Subcutaneous abdominal adipose tissue (tissue), 5 donors: ENCODE measurements at regions not wholly inside any gene's neighbourhood (a gene's known extent, or its start where the extent isn't known, plus 50 kb on each side); places are given as distances from the start of the nearest gene placed in this dataset.

ENCODE experiments used
- H3K27ac ChIP-seq: one replicate; pipeline ENCODE4 v1.7.0; 2013; ENCODE audit warnings: low read depth, mild to moderate bottlenecking, inconsistent platforms, low read length, moderate library complexity
- H3K27me3 ChIP-seq, 5 donors: one replicate each; pipeline ENCODE4 v1.7.0; 2013; ENCODE audit warnings: low read length in 5 of 5, inconsistent platforms in 1 of 5; ENCODE audit not compliant: control insufficient read depth in 5 of 5, insufficient read depth in 4 of 5
- H3K36me3 ChIP-seq, 5 donors: one replicate each; pipeline ENCODE4 v1.7.0; 2013; ENCODE audit warnings: low read length in 5 of 5; ENCODE audit not compliant: control insufficient read depth in 5 of 5, insufficient read depth in 5 of 5
- H3K4me1 ChIP-seq, 5 donors: one replicate each; pipeline ENCODE4 v1.7.0; 2013; ENCODE audit warnings: low read length in 5 of 5, mild to moderate bottlenecking in 3 of 5, moderate library complexity in 1 of 5; ENCODE audit not compliant: control insufficient read depth in 5 of 5, insufficient read depth in 5 of 5
- H3K4me3 ChIP-seq, 5 donors: one replicate each; pipeline ENCODE4 v1.7.0; 2013; ENCODE audit warnings: low read length in 5 of 5, low read depth in 1 of 5
- H3K9ac ChIP-seq, 5 donors: one replicate each; pipeline ENCODE4 v1.7.0; 2013; ENCODE audit warnings: low read length in 5 of 5, mild to moderate bottlenecking in 4 of 5, moderate library complexity in 3 of 5
- H3K9me3 ChIP-seq, 5 donors: one replicate each; pipeline ENCODE4 v1.7.0; 2013; ENCODE audit warnings: low read length in 5 of 5; ENCODE audit not compliant: control insufficient read depth in 5 of 5
- donor health status: healthy.
- donor health status: healthy.
- donor health status: healthy.
- donor health status: healthy.
- donor health status: healthy.

GRCh38 chrX:69369999-69370398 is 134.1 kb upstream of the NALF2 start:
- Histone ChIP-seq H3K27ac (no peak overlapping the region), H3K36me3 (no peaks in the 10 kb centered on the region), H3K27me3 (peaks cover 0 to 13% (median 8%) of the 10 kb centered on the region in 5 donors), H3K4me3 (no peak overlapping the region), H3K9me3 (peaks cover 0 to 7% (median 0%) of the 10 kb centered on the region in 5 donors), H3K9ac (no peak overlapping the region), H3K4me1 (peaks cover 0 to 14% (median 7%) of the 10 kb centered on the region in 5 donors)

GRCh38 chrX:69366183-69366582 is 137.9 kb upstream of the NALF2 start:
- H3K4me1 ChIP-seq = peaks cover 5 to 28% (median 21%) of the 10 kb centered on the region in 5 donors
- no peak overlapping the region for H3K9ac ChIP-seq
- H3K27ac ChIP-seq = no peak overlapping the region
- peaks cover 0 to 12% (median 10%) of the 10 kb centered on the region in 5 donors for H3K27me3 ChIP-seq
- H3K36me3 ChIP-seq = no peaks in the 10 kb centered on the region
- peaks cover 0 to 2% (median 0%) of the 10 kb centered on the region in 5 donors for H3K9me3 ChIP-seq
- H3K4me3 ChIP-seq = no peak overlapping the region

- Histone ChIP-seq H3K4me1 (peaks cover 5 to 28% (median 22%) of the 10 kb centered on the region in 5 donors), H3K9me3 (peaks cover 0 to 2% (median 0%) of the 10 kb centered on the region in 5 donors), H3K36me3 (no peaks in the 10 kb centered on the region), H3K27ac (no peak overlapping the region), H3K4me3 (no peak overlapping the region), H3K9ac (no peak overlapping the region), H3K27me3 (peaks cover 0 to 12% (median 8%) of the 10 kb centered on the region in 5 donors)
These were observed 138.4 kb upstream of the NALF2 start for GRCh38 chrX:69365755-69366154.

GRCh38 chrX:69365349-69365748 is 138.8 kb upstream of the NALF2 start:
- Histone ChIP-seq H3K27me3 (peaks cover 0 to 14% (median 8%) of the 10 kb centered on the region in 5 donors), H3K9ac (no peak overlapping the region), H3K4me3 (no peak overlapping the region), H3K4me1 (peaks cover 5 to 32% (median 27%) of the 10 kb centered on the region in 5 donors), H3K9me3 (peaks cover 0 to 2% (median 0%) of the 10 kb centered on the region in 5 donors), H3K27ac (no peak overlapping the region), H3K36me3 (no peaks in the 10 kb centered on the region)

GRCh38 chrX:69362856-69363255 is 141.3 kb upstream of the NALF2 start:
- H3K36me3 ChIP-seq = no peaks in the 10 kb centered on the region
- H3K4me1 ChIP-seq = peaks cover 5 to 44% (median 28%) of the 10 kb centered on the region in 5 donors
- no peak overlapping the region for H3K4me3 ChIP-seq
- H3K27me3 ChIP-seq = peaks cover 0 to 15% (median 5%) of the 10 kb centered on the region in 5 donors
- peak overlapping the region; percentile 81 for H3K27ac ChIP-seq
- no peak overlapping the region for H3K9ac ChIP-seq
- peaks cover 0 to 2% (median 0%) of the 10 kb centered on the region in 5 donors for H3K9me3 ChIP-seq

GRCh38 chrX:69362354-69362753 is 141.8 kb upstream of the NALF2 start:
- H3K4me3 ChIP-seq = no peak overlapping the region
- peaks cover 0 to 14% (median 5%) of the 10 kb centered on the region in 5 donors for H3K27me3 ChIP-seq
- H3K4me1 ChIP-seq = peaks cover 5 to 49% (median 31%) of the 10 kb centered on the region in 5 donors
- peaks cover 0 to 2% (median 0%) of the 10 kb centered on the region in 5 donors for H3K9me3 ChIP-seq
- no peaks in the 10 kb centered on the region for H3K36me3 ChIP-seq
- no peak overlapping the region for H3K9ac ChIP-seq
- peak overlapping the region; percentile 81 for H3K27ac ChIP-seq

- Histone ChIP-seq H3K27me3 (peaks cover 0 to 14% (median 5%) of the 10 kb centered on the region in 5 donors), H3K9me3 (peaks cover 0 to 3% (median 0%) of the 10 kb centered on the region in 5 donors), H3K27ac (peak overlapping the region; percentile 81), H3K9ac (no peak overlapping the region), H3K4me1 (peaks cover 5 to 52% (median 32%) of the 10 kb centered on the region in 5 donors), H3K4me3 (peak overlapping the region in 1 of 5 donors; percentile 11), H3K36me3 (no peaks in the 10 kb centered on the region)
These were observed 142.7 kb upstream of the NALF2 start for GRCh38 chrX:69361311-69361845.

- H3K9me3 ChIP-seq = peaks cover 0 to 3% (median 0%) of the 10 kb centered on the region in 5 donors
- no peak overlapping the region for H3K4me3 ChIP-seq
- no peaks in the 10 kb centered on the region for H3K36me3 ChIP-seq
- H3K27ac ChIP-seq = no peak overlapping the region
- H3K27me3 ChIP-seq = peaks cover 0 to 8% (median 0%) of the 10 kb centered on the region in 5 donors
- no peak overlapping the region for H3K9ac ChIP-seq
- peaks cover 0 to 36% (median 19%) of the 10 kb centered on the region in 5 donors for H3K4me1 ChIP-seq
These were observed 146.8 kb upstream of the NALF2 start for GRCh38 chrX:69357317-69357716.

GRCh38 chrX:69324851-69325250 is 159.6 kb upstream of the PJA1 start:
- Histone ChIP-seq H3K27me3 (peaks cover 0 to 12% (median 7%) of the 10 kb centered on the region in 5 donors), H3K36me3 (no peaks in the 10 kb centered on the region), H3K27ac (no peak overlapping the region), H3K4me3 (no peak overlapping the region), H3K9me3 (peaks cover 0 to 6% (median 0%) of the 10 kb centered on the region in 5 donors), H3K9ac (no peak overlapping the region), H3K4me1 (no peaks in the 10 kb centered on the region)

GRCh38 chrX:69323786-69324720 is 158.8 kb upstream of the PJA1 start:
- no peak overlapping the region for H3K4me3 ChIP-seq
- no peak overlapping the region for H3K9ac ChIP-seq
- H3K27me3 ChIP-seq = peaks cover 0 to 13% (median 11%) of the 10 kb centered on the region in 5 donors
- no peak overlapping the region for H3K27ac ChIP-seq
- H3K4me1 ChIP-seq = no peaks in the 10 kb centered on the region
- H3K9me3 ChIP-seq = peaks cover 0 to 6% (median 0%) of the 10 kb centered on the region in 5 donors
- no peaks in the 10 kb centered on the region for H3K36me3 ChIP-seq
